B cell (primary cell): ENCODE measurements at regions not wholly inside any gene's neighbourhood (a gene's known extent, or its start where the extent isn't known, plus 50 kb on each side); places are given as distances from the start of the nearest gene placed in this dataset.

ENCODE experiments used
- EZH2 ChIP-seq: IDR thresholded peaks from 2 replicates; pipeline ENCODE4 v1.6.1; 2012; ENCODE audit warnings: borderline replicate concordance, low read depth, mild to moderate bottlenecking, moderate library complexity, low read length; ENCODE audit not compliant: insufficient read depth, poor library complexity, severe bottlenecking
- TF ChIP-seq, protein P1 (sequence below): fragments of 200-600 bp; IDR thresholded peaks from one replicate; pipeline ENCODE4 v1.8.0; 2022; ENCODE audit warnings: antibody characterized with exemption, mild to moderate bottlenecking

GRCh38 chr15:38897551-38897950 lies 332.9 kb upstream of the RASGRP1 start:
- TF ChIP-seq, protein P1, sequence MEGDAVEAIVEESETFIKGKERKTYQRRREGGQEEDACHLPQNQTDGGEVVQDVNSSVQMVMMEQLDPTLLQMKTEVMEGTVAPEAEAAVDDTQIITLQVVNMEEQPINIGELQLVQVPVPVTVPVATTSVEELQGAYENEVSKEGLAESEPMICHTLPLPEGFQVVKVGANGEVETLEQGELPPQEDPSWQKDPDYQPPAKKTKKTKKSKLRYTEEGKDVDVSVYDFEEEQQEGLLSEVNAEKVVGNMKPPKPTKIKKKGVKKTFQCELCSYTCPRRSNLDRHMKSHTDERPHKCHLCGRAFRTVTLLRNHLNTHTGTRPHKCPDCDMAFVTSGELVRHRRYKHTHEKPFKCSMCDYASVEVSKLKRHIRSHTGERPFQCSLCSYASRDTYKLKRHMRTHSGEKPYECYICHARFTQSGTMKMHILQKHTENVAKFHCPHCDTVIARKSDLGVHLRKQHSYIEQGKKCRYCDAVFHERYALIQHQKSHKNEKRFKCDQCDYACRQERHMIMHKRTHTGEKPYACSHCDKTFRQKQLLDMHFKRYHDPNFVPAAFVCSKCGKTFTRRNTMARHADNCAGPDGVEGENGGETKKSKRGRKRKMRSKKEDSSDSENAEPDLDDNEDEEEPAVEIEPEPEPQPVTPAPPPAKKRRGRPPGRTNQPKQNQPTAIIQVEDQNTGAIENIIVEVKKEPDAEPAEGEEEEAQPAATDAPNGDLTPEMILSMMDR = no peak
- TF ChIP-seq EZH2 = no peak
